ENCODE measurements at regions not wholly inside any gene's neighbourhood (a gene's known extent, or its start where the extent isn't known, plus 50 kb on each side); places are given as distances from the start of the nearest gene placed in this dataset.

- no peak for TF ChIP-seq ZNF248 (tag by site-specific recombination; IDR thresholded peaks at IDR 0.05)
- no peak for TF ChIP-seq SETDB1 (IDR thresholded peaks at IDR 0.05; ENCODE audit: insufficient read length, low read length)
- TF ChIP-seq ZNF335 (tag by site-specific recombination; conservative IDR thresholded peaks at IDR 0.05) = no peak
These were observed 800.5 kb upstream of the KLHL1 start for GRCh38 chr13:70908795-70909194.

Data from HEK293 (cell line).